ENCODE measurements at regions not wholly inside any gene's neighbourhood (a gene's known extent, or its start where the extent isn't known, plus 50 kb on each side); places are given as distances from the start of the nearest gene placed in this dataset.

GRCh38 chr20:11389186-11389585, 528.5 kb upstream of the BTBD3 start (continued):
- TF ChIP-seq CBFB (CRISPR knock-in tag; IDR thresholded peaks at IDR 0.05) (no peak), KDM5B (CRISPR knock-in tag; IDR thresholded peaks at IDR 0.05; ENCODE audit: borderline replicate concordance) (no peak), MXI1 (IDR thresholded peaks at IDR 0.05; ENCODE audit: borderline replicate concordance, low read depth, low read length) (no peak), MLLT10 (CRISPR knock-in tag; IDR thresholded peaks at IDR 0.05) (no peak), MAFF (IDR thresholded peaks at IDR 0.05; ENCODE audit: low read depth, low read length) (no peak)

- H3K27ac ChIP-seq (ENCODE audit: extremely low read length, insufficient read depth, low read length), result no peak overlapping the region
- TF ChIP-seq ZNF367 (CRISPR knock-in tag; IDR thresholded peaks at IDR 0.05; ENCODE audit: borderline replicate concordance) (no peak), RORA (CRISPR knock-in tag; IDR thresholded peaks at IDR 0.05) (no peak), KAT8 (CRISPR knock-in tag; IDR thresholded peaks at IDR 0.05) (no peak), ZNF17 (CRISPR knock-in tag; IDR thresholded peaks at IDR 0.05) (no peak), LRRFIP1 (CRISPR knock-in tag; conservative IDR thresholded peaks at IDR 0.05) (no peak)
- H3K79me2 ChIP-seq (ENCODE audit: insufficient read depth, low read length), result no peaks in the 10 kb centered on the region
- ATAC-seq, result no peak
- CTCF ChIA-PET (ENCODE audit: low intra/inter-chr PET ratio, low total read pairs), result no interaction called here
- no peaks in the 10 kb centered on the region for H4K20me1 ChIP-seq (ENCODE audit: insufficient read depth, low read length)
- intact Hi-C loops (cut with micrococcal nuclease; ENCODE audit: unreplicated experiment), result no loop called here
- no peaks in the 10 kb centered on the region for H3K36me3 ChIP-seq (replicated peaks in 1 of 2; ENCODE audit: control insufficient read depth in 1 of 2, insufficient read depth in 2 of 2, low read length in 2 of 2)
- H3K9me3 ChIP-seq (ENCODE audit: low read length), result peaks cover 4% of the 10 kb centered on the region; the same call in 1 of the 2 replicates
- WGBS (ENCODE audit: low lambda C conversion rate), result 0% methylated on average over 2 of the region's 2 CpGs
- no peak for FAIRE-seq
- H3K9ac ChIP-seq (ENCODE audit: insufficient read depth, low read depth, low read length), result no peak overlapping the region
- no TSS peak for BruUV-seq (replicated peaks)
- no peaks in the 10 kb centered on the region for H3K4me1 ChIP-seq (ENCODE audit: insufficient read depth, low read length)
- H3K4me2 ChIP-seq (ENCODE audit: low read depth, low read length), result no peak overlapping the region
- POLR2A ChIA-PET, result no interaction called here
- in situ Hi-C loops (cut with HindIII; ENCODE audit: extremely low pct_ligation_motif_present, low pct_unique_long_range_greater_than_20kb), result no loop called here
- H3K27me3 ChIP-seq (ENCODE audit: control insufficient read depth in 1 of 2, insufficient read depth in 2 of 2, low read length in 2 of 2), result no peaks in the 10 kb centered on the region
- no peak overlapping the region for H2AFZ ChIP-seq (ENCODE audit: low read length)
- no peak for DNase-seq (ENCODE audit: low spot score)
- no peak overlapping the region for H3K4me3 ChIP-seq (replicated peaks in 1 of 3; ENCODE audit: insufficient read depth in 1 of 3, low read depth in 2 of 3, low read length in 3 of 3)
Measured at GRCh38 chr20:11391591-11391990, 526.1 kb upstream of the BTBD3 start.
